NCI-H1092 (cell line): ENCODE measurements at regions not wholly inside any gene's neighbourhood (a gene's known extent, or its start where the extent isn't known, plus 50 kb on each side); places are given as distances from the start of the nearest gene placed in this dataset.
A peak's percentile ranks its signal among the peaks of the same experiment; 100 is the strongest.

Experiments used
- DNase-seq: peaks from one replicate; lab custom pipeline; 2025; lab: John Stamatoyannopoulos, UW

- no peak for DNase-seq
These were observed 398.8 kb upstream of the NFE2L3 start for GRCh38 chr7:25752967-25753791.

GRCh38 chr7:25753837-25754236 is 398.2 kb upstream of the NFE2L3 start:
- no peak for DNase-seq

GRCh38 chr7:25754333-25754732 is 397.7 kb upstream of the NFE2L3 start:
- DNase-seq = no peak

- no peak for DNase-seq
These were observed 397.2 kb upstream of the NFE2L3 start for GRCh38 chr7:25754751-25755150.

GRCh38 chr7:25756601-25757000 is 395.4 kb upstream of the NFE2L3 start:
- no peak for DNase-seq

- no peak for DNase-seq
These were observed 393.4 kb upstream of the NFE2L3 start for GRCh38 chr7:25758559-25758958.

GRCh38 chr7:25759286-25759685 is 392.7 kb upstream of the NFE2L3 start:
- no peak for DNase-seq

- DNase-seq = no peak
These were observed 392.2 kb upstream of the NFE2L3 start for GRCh38 chr7:25759748-25760147.

- DNase-seq = no peak
These were observed 389.2 kb upstream of the NFE2L3 start for GRCh38 chr7:25762511-25763462.

- no peak for DNase-seq
These were observed 388.5 kb upstream of the NFE2L3 start for GRCh38 chr7:25763463-25763860.

- DNase-seq = no peak
These were observed 386.8 kb upstream of the NFE2L3 start for GRCh38 chr7:25765110-25765655.

GRCh38 chr7:25770235-25770634 is 381.8 kb upstream of the NFE2L3 start:
- DNase-seq = no peak

GRCh38 chr7:25770670-25771069 is 381.3 kb upstream of the NFE2L3 start:
- no peak for DNase-seq

- DNase-seq = no peak
These were observed 380.5 kb upstream of the NFE2L3 start for GRCh38 chr7:25771491-25771890.

GRCh38 chr7:25772802-25773201 is 379.2 kb upstream of the NFE2L3 start:
- no peak for DNase-seq

GRCh38 chr7:25774675-25775074 is 377.3 kb upstream of the NFE2L3 start:
- DNase-seq = no peak

- no peak for DNase-seq
These were observed 376.4 kb upstream of the NFE2L3 start for GRCh38 chr7:25775570-25775969.

- no peak for DNase-seq
These were observed 375.8 kb upstream of the NFE2L3 start for GRCh38 chr7:25775999-25776743.

- no peak for DNase-seq
These were observed 375.3 kb upstream of the NFE2L3 start for GRCh38 chr7:25776744-25777123.

GRCh38 chr7:25777969-25778708 is 373.9 kb upstream of the NFE2L3 start:
- DNase-seq = peak; percentile 98

GRCh38 chr7:25779002-25779546 is 372.9 kb upstream of the NFE2L3 start:
- no peak for DNase-seq
